SU-DHL-6 (cell line): ENCODE measurements at regions not wholly inside any gene's neighbourhood (a gene's known extent, or its start where the extent isn't known, plus 50 kb on each side); places are given as distances from the start of the nearest gene placed in this dataset.

Experiments used
- H2AFZ ChIP-seq: fragments of 200-600 bp; sonication (generic); 2 replicates; pipeline ENCODE4 v1.6.1; 2014; ENCODE audit warnings: low read depth, mild to moderate bottlenecking, moderate library complexity, mixed read lengths, antibody characterized with exemption, low read length; ENCODE audit not compliant: severe bottlenecking
- H3F3A ChIP-seq: fragments of 200-600 bp; shearing (Covaris generic); 2 replicates; pipeline ENCODE4 v1.6.0; 2016; ENCODE audit warnings: antibody characterized with exemption, mild to moderate bottlenecking; ENCODE audit not compliant: insufficient read depth
- H3K27ac ChIP-seq: fragments of 200-600 bp; sonication (generic); 2 replicates; pipeline ENCODE4 v1.5.1; 2016; ENCODE audit warnings: low read depth, mild to moderate bottlenecking, low read length, moderate library complexity, mixed read lengths
- H3K27me3 ChIP-seq: fragments of 200-600 bp; sonication (generic), shearing (Covaris generic); 2 replicates; pipeline ENCODE4 v1.6.0; 2014; ENCODE audit warnings: mild to moderate bottlenecking, low read length
- H3K36me3 ChIP-seq: fragments of 200-600 bp; sonication (generic); 2 replicates; pipeline ENCODE4 v1.6.1; 2014; ENCODE audit warnings: mild to moderate bottlenecking, low read length, mixed read lengths
- H3K4me2 ChIP-seq: fragments of 300-600, 200-600 bp; shearing (Covaris generic), sonication (generic); 2 replicates; pipeline ENCODE4 v1.6.0; 2014; ENCODE audit warnings: low read length, low read depth, mild to moderate bottlenecking; ENCODE audit not compliant: poor library complexity, severe bottlenecking
- H3K4me3 ChIP-seq: fragments of 200-600 bp; sonication (generic); 2 replicates; pipeline ENCODE4 v1.5.1; 2014; ENCODE audit warnings: antibody characterized with exemption, low read length, mild to moderate bottlenecking, mixed read lengths; ENCODE audit not compliant: insufficient read depth, poor library complexity, severe bottlenecking
- H3K79me2 ChIP-seq: fragments of 200-600 bp; sonication (generic); 2 replicates; pipeline ENCODE4 v1.6.1; 2014; ENCODE audit warnings: mild to moderate bottlenecking, low read length, moderate library complexity; ENCODE audit not compliant: insufficient read depth
- H3K9ac ChIP-seq: fragments of 200-600 bp; sonication (generic); 2 replicates; pipeline ENCODE4 v1.7.0; 2014; ENCODE audit warnings: mild to moderate bottlenecking, low read length
- H3K9me2 ChIP-seq: fragments of 200-600 bp; sonication (generic); replicated peaks from 2 replicates; pipeline ENCODE4 v1.6.1; 2014; ENCODE audit warnings: low read length; ENCODE audit not compliant: insufficient read depth
- H3K9me3 ChIP-seq: fragments of 200-600 bp; sonication (generic); 2 replicates; pipeline ENCODE4 v1.6.1; 2014; ENCODE audit warnings: low read length, mixed read lengths; ENCODE audit not compliant: insufficient read depth
- H4K20me1 ChIP-seq: fragments of 200-600 bp; sonication (generic); 2 replicates; pipeline ENCODE4 v1.6.1; 2014; ENCODE audit warnings: low read depth, mild to moderate bottlenecking, antibody characterized with exemption, low read length, moderate library complexity, mixed read lengths
- CTCF ChIP-seq: fragments of 200-600 bp; sonication (generic); IDR thresholded peaks from one replicate; pipeline ENCODE4 v1.5.1; 2017; ENCODE audit warnings: antibody characterized with exemption, mild to moderate bottlenecking, low read length, moderate library complexity; ENCODE audit not compliant: insufficient read depth, poor library complexity, severe bottlenecking
- EZH2phosphoT487 ChIP-seq: fragments of 200-600 bp; sonication (generic), shearing (Covaris generic); conservative IDR thresholded peaks from 2 replicates; pipeline ENCODE4 v1.6.1; 2018; ENCODE audit warnings: mild to moderate bottlenecking, antibody characterized with exemption, low read length, moderate library complexity, mixed read lengths

- TF ChIP-seq EZH2phosphoT487 (no peak), CTCF (no peak)
- H3K9ac ChIP-seq: no peak overlapping the region
- H3K27ac ChIP-seq: no peak overlapping the region
- no peaks in the 10 kb centered on the region for H3K79me2 ChIP-seq
- no peak overlapping the region for H2AFZ ChIP-seq
- H3K4me2 ChIP-seq: no peak overlapping the region
- H3F3A ChIP-seq: no peaks in the 10 kb centered on the region
- no peaks in the 10 kb centered on the region for H3K9me3 ChIP-seq
- H3K27me3 ChIP-seq: no peaks in the 10 kb centered on the region
- no peaks in the 10 kb centered on the region for H4K20me1 ChIP-seq
- H3K9me2 ChIP-seq: no peaks in the 10 kb centered on the region
- no peaks in the 10 kb centered on the region for H3K36me3 ChIP-seq
- H3K4me3 ChIP-seq: no peak overlapping the region
Observed at GRCh38 chr17:12579288-12579687, 86.4 kb upstream of the MYOCD start.

GRCh38 chr17:12580640-12581039, 85.0 kb upstream of the MYOCD start:
- H2AFZ ChIP-seq: no peak overlapping the region
- no peaks in the 10 kb centered on the region for H3K79me2 ChIP-seq
- no peak overlapping the region for H3K9ac ChIP-seq
- H3K27me3 ChIP-seq: no peaks in the 10 kb centered on the region
- H3K4me2 ChIP-seq: no peak overlapping the region
- H3K4me3 ChIP-seq: no peak overlapping the region
- H3K9me2 ChIP-seq: no peaks in the 10 kb centered on the region
- no peaks in the 10 kb centered on the region for H4K20me1 ChIP-seq
- H3K27ac ChIP-seq: no peak overlapping the region
- no peaks in the 10 kb centered on the region for H3K9me3 ChIP-seq
- no peaks in the 10 kb centered on the region for H3K36me3 ChIP-seq
- TF ChIP-seq CTCF: no peak
- no peak for TF ChIP-seq EZH2phosphoT487
- no peaks in the 10 kb centered on the region for H3F3A ChIP-seq

GRCh38 chr17:12584727-12585126, 81.0 kb upstream of the MYOCD start:
- no peaks in the 10 kb centered on the region for H3K9me3 ChIP-seq
- no peak overlapping the region for H3K4me3 ChIP-seq
- no peaks in the 10 kb centered on the region for H3K36me3 ChIP-seq
- H3K27ac ChIP-seq: no peak overlapping the region
- H4K20me1 ChIP-seq: no peaks in the 10 kb centered on the region
- H2AFZ ChIP-seq: no peak overlapping the region
- H3F3A ChIP-seq: no peaks in the 10 kb centered on the region
- no peak for TF ChIP-seq CTCF
- no peak for TF ChIP-seq EZH2phosphoT487
- H3K79me2 ChIP-seq: no peaks in the 10 kb centered on the region
- no peaks in the 10 kb centered on the region for H3K27me3 ChIP-seq
- no peak overlapping the region for H3K4me2 ChIP-seq
- H3K9ac ChIP-seq: no peak overlapping the region
- H3K9me2 ChIP-seq: no peaks in the 10 kb centered on the region

GRCh38 chr17:12588531-12588930, 77.2 kb upstream of the MYOCD start:
- H3K9ac ChIP-seq: no peak overlapping the region
- no peak overlapping the region for H3K4me2 ChIP-seq
- TF ChIP-seq CTCF (no peak), EZH2phosphoT487 (no peak)
- H3K4me3 ChIP-seq: no peak overlapping the region
- no peaks in the 10 kb centered on the region for H3K36me3 ChIP-seq
- H3K27me3 ChIP-seq: no peaks in the 10 kb centered on the region
- no peaks in the 10 kb centered on the region for H3K9me3 ChIP-seq
- H2AFZ ChIP-seq: no peak overlapping the region
- no peaks in the 10 kb centered on the region for H3F3A ChIP-seq
- H3K9me2 ChIP-seq: no peaks in the 10 kb centered on the region
- no peak overlapping the region for H3K27ac ChIP-seq
- H3K79me2 ChIP-seq: no peaks in the 10 kb centered on the region
- no peaks in the 10 kb centered on the region for H4K20me1 ChIP-seq
